GM21529 (cell line): ENCODE measurements at regions not wholly inside any gene's neighbourhood (a gene's known extent, or its start where the extent isn't known, plus 50 kb on each side); places are given as distances from the start of the nearest gene placed in this dataset.

Experiments
- ATAC-seq: cut with Tn5 transposase; IDR thresholded peaks from one replicate; pipeline ENCODE4 v1.9.1; 2021; ENCODE audit not compliant: unreplicated experiment

DNA sequence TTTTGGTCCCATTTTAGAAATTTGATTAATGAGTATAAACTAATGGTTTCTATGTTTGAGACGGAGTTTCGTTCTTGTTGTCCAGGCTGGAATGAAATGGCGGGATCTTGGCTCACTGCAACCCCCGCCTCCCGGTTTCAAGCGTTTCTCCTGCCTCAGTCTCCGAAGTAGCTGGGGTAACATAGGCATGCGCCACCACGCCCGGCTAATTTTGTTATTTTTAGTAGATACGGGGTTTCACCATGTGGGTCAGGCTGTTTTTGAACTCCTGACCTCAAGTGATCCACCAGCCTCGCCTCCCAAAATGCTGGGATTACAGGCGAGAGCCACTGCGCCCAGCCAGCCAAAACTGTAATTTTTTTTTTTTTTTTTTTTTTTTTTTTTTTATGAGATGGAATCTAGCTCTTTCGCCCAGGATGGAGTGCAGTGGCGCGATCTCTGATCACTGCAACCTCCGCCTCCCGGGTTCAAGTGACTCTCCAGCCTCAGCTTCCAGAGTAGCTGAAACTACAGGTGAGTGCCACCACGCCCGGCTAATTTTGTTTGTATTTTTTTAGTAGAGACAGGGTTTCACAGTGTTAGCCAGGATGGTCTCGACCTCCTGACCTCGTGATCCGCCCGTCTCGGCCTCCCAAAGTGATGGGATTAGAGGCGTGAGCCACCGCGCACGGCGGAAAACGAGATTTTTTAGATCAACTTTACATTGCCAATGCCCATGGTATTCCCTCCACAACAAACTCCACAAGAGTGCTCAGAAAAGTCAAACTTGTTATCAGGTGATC lies 127.8 kb downstream of the HFE start:
- ATAC-seq, result no peak

DNA sequence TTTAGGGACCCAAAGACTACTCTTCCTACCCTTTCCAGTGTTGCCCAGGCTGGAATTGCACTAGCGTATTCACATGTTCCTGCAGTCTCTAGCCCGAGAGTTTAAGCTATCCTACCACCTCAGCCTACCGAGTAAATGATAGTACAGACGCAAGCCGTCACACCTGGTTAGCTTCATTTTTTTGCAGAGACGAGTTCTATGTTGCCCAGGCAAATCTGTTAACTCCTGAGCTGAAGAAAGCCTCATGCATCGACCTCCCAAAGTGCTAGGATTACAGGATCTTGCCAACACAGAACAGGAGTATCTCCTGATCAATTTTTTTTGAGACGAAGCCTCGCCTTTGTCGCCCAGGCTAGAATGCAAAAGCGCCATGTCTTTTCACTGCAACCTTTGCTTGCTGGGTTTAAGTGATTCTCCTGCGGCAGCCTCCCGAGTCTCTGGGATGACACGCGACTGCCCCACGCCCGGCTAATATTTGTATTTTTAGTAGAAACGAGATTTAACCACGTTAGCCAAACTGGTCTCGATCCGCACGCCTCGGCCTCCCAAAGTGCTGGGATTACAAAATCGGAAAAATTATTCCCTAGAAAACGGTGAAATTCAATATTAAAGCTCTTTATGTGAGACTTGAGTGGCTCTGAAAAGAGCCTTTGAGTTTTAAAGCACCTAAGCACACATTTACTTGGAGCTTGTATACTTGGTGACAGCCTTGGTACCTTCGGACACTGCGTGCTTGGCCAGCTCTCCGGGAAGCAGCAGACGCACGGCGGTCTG lies 128.5 kb downstream of the HFE start:
- peak; percentile 27 for ATAC-seq

DNA sequence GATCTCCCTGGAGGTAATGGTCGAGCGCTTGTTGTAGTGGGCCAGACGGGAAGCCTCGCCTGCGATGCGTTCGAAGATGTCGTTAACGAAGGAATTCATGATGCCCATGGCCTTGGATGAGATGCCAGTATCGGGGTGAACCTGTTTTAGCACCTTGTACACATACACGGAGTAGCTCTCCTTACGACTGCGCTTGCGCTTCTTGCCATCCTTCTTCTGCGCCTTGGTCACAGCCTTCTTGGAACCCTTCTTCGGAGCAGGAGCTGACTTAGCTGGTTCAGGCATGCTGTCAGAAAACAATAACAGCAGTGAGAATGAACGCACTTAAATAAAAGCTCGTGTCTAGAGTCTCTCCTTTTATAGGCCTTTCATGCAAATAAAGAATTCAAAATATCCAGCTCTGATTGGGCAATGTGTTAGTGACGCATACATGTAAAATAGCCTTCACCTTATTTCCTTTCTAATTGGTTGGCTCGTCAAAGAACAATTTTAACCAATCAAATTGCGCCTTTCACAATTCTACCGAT lies 129.2 kb downstream of the HFE start:
- peak; percentile 75 for ATAC-seq

DNA sequence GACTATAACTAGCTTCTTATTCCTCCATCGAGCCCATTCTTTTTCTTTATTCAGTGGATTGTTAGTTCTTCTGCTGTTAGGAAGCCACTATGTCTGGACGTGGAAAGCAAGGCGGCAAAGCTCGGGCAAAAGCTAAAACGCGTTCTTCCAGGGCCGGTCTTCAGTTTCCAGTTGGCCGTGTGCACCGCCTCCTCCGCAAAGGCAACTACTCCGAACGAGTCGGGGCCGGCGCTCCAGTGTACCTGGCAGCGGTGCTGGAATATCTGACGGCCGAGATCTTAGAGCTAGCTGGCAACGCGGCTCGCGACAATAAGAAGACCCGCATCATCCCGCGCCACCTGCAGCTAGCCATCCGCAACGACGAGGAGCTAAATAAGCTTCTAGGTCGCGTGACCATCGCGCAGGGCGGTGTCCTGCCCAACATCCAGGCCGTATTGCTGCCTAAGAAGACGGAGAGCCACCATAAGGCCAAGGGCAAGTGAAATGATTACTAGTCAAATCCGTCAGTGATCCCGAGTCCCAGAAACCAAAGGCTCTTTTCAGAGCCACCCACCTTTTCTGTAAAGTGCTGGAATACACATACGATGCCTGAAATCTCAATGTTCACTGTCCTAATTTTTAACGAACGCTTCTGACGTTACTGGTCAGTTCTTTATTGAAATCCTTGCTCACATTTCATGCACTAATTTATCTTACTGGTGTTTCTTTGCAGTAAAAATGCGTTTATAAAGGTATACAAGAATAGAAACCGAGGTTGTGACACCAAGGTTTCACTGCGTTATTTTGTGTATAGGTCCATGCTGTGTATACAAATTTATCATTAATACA lies 129.9 kb downstream of the HFE start:
- ATAC-seq, result peak; percentile 46

DNA sequence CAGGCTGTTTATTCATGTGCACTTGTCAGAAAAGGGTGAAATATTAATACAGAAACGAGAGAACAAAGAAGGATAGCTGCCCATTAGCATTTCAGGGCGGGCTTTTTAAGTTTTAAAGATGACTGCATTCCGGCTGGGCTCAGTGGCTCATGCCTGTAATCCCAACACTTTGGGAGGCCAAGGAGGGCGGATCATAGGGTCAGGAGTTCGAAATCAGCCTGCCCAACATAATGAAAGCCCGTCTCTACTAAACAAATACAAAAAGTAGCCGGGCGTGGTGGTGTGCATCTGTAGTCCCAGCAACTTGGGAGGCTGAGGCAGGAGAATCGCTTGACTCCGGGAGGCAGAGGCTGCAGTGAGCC lies 130.5 kb downstream of the HFE start:
- ATAC-seq, result no peak

DNA sequence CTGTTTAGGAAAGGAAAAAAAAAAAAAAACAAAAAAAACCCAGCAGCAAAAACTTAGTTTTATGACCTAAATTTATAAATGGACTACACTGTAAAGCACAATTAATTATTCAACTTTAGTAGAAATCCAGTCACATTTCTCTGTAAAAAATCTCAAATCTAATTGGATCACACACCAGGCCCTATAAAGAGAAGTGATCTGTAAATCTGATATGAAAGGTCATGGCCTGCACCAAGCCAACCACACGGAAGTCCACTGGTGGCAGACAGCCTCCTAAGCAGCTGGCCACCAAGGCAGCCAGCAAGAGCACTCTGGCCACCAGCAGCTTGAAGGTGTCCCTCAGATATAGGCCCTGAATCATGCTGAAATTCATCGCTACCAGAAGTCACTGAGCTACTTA lies 131.6 kb downstream of the HFE start:
- ATAC-seq, result no peak

DNA sequence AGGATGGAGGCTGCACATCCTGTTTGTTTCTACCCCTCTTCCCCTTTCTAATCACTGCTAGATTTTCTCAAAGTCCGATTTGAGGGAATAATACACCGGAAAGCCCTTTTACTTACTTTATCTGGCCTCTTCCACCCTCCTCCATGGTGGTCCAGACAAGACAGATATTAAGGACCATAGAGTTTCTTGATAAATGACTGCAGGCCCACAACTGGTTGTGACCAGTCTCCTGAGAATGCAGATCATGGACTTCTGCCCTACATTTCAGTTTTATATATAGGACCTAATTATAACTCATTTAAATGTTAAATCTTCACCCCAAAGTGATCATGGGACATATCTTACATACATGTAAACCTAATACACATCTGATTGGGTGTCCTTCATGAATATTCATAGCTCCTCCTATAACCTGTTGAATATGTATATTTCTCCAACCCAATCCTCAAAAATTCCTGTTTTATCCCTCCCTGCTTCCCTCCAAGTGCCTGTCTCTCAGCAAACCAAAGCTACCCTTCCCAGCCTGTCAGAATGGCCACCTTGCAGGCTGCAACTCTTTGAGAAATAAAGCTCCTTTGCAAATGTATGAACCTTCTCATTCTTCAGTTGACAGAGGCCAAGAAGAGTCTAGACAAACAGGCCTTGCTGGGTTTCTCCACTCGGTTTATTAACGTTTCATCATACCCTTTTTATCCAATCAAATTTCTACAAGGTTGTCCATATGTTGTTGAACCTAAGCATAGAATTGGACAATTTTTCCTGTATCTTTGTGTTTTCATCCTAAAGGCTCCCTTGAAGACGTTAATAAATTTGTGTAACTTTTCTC lies 133.1 kb downstream of the HFE start:
- ATAC-seq, result no peak

DNA sequence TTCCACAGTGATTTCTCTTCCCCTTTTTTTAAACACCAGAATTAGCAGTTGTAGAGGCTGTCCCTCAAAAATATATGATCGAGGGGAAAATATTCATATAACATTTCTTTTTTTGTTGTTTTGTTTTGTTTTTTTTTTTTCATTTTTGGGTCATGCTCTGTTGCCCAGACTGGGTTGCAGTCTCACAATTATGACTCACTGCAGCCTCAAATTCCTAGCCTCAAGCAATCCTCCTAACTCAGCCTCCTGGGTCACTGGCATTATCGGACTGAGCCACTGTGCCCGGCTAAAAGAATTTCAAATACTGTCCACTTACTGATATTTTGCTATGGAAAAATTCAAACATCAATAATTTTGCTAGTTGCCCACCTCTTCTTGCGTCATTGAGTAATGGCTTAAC lies 134.0 kb downstream of the HFE start:
- ATAC-seq, result no peak

DNA sequence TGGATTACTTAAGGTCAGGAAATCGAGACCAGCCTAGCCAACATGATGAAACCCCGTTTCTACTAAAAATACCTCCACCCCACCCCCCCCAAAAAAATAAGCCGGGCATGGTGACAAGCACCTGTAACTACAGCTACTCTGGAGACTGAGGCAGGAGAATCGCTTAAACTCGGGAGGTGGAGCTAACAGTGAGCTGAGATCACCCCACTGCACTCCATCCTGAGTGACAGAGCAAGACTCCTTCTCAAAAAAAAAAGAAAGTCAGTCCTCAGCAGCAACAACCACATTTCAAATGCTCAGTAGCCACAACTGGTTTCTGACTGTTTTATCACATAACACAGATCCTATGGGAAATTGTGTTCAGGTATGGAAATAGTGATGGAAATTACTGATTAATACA lies 135.3 kb downstream of the HFE start:
- no peak for ATAC-seq

DNA sequence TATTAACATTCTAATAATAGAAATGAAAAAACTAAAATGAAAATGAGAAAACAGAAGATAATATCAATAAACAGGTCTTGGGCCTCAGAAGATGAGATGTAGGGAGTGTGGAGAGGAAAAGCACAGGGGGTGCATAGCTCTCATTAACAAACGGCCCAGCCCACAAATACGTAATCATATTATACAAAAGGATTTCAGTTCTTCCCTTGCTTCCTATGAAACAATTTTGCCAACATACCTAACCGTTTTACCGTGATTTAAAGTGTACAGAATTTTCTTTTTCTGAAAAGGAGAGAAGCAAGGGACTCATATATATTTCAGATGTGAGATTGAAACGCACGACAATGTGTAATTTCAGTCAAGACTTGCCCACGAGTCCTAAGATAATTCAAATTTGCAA lies 136.0 kb downstream of the HFE start:
- no peak for ATAC-seq

DNA sequence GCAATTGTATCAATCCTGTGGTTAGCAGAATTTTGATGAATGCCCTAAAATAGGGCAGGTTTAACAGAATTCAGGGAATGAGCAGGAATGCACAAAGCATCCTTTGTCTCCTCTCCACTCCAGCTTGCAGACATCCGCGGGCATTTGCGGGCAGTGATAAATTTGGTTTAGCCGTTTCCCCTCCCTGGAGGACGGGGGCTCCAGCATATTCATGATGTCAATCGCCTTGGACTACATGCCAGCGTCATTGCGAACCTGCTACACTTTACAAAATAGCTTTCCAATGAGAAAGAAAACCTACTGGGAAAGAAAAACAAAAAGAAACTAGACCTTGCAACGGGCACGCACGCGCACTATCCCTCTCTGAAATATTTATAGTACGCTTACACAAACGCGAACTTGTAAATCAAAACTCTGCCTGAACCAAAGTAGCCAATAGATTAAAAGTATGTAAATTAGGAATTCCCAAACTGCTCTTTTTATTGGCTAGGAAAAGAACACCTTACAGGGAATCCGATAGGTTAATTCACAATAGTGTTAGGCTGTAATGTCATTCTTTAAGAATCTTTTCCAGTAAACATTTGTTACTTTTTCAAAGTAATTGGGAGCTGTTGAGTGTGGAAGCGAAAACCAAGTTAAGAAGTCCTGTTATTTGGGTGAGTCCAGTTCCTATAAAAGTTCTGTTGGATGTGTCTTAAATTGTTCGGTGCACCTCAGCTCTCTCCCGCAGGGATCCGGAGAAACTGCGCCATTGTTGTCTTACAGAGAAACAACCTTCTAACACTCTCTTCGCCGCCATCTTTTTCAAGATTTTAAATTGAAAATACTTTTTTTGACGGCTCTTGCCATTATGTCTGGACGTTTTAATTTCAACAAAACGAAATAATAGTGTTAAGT lies 136.7 kb downstream of the HFE start:
- peak; percentile 68 for ATAC-seq

DNA sequence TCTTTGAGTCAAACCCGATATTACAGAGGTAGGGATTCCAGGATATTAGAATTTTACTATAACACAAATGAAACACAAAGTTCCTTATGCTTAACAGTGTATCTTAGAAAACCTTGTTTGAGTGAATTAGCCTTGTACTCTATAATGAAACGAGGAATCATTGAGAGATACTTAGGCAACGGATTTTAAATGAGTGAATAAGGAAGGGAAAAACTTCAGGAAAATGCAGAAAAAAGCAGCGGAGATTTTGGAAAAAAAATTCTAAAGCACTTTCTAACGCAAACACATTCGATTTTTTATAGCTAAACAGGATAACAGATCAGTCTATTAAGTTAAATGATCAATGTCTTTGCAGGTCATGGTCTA lies 137.3 kb downstream of the HFE start:
- no peak for ATAC-seq

DNA sequence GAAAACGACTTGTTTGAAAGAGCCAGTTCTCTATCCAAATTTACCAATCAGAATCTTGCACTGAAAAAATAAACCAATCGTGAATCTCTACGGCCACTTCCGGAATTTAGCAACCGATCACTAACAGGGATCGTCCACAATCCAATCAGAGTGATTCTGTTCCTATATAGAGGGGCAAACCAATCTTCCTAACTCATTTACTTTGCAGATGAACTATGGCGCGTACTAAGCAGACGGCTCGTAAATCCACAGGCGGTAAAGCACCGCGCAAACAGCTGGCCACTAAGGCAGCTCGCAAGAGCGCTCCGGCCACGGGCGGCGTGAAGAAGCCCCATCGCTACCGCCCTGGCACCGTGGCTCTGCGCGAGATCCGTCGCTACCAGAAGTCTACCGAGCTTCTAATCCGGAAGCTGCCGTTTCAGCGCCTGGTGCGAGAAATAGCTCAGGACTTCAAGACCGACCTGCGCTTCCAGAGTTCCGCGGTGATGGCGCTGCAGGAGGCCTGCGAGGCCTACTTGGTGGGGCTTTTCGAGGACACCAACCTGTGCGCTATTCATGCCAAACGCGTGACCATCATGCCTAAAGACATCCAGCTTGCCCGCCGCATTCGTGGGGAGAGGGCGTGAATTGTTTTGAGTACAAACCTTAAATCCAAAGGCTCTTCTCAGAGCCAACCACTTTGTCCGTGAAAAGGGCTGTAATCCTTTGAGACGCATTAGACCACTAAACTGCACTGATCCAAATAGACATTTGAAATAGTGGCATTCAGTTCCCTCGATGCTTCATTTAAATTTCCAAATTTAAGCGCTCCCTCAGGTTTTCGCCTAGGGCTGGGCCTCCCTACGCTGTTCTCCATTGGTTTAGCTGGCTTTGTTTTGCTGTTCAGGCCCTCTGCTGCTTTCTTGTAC lies 138.0 kb downstream of the HFE start:
- no peak for ATAC-seq

DNA sequence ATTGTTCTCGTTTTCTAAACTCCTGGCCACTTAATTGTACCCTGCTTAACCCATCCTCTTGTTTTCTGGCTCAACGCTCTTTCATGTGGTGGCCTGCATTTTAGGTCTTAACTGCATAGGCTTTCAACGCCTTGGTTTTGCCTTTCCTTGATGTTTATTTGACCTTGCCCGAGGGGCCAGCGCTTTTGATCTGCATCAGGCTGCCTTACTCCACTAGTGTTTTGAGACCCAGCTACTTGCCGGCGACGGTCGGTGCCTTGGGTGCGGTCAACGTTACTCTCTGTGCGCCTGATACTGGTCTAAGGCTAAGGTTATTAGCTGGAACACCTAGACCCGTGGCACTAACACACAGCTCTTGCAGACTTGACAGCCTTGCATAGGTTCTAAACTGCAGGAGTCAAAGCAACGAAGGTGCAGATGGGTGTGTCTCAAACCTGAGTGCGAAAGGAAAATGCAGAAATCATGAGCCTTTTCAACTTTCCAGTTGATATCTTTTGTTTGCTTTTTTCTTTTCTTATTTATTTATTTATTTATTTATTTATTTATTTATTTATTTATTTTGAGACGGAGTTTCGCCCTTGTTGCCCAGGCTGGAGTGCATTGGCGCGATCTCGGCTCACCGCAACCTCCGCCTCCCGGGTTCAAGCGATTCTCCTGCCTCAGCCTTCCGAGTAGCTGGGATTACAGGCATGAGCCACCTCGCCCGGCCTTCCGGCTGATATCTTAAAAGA lies 138.8 kb downstream of the HFE start:
- no peak for ATAC-seq

DNA sequence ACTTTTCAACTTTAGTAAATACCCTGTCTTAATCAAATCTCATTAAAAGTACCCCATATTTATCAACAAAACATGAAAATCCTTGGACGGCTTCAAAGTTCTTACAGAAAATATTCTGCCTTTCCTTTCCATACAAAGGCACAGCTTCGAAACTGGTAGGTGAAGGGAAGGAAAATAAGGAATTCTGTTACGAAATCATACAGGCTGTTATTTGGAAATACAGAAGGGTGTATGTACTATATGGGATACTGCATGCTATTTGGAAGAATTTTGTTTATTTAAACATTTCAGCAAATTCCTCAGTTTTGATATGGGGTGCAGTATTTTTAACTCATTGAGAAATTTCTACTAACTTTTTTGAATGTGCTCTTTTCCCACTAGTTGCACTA lies 138.4 kb upstream of the BTN3A2 start:
- ATAC-seq, result no peak

DNA sequence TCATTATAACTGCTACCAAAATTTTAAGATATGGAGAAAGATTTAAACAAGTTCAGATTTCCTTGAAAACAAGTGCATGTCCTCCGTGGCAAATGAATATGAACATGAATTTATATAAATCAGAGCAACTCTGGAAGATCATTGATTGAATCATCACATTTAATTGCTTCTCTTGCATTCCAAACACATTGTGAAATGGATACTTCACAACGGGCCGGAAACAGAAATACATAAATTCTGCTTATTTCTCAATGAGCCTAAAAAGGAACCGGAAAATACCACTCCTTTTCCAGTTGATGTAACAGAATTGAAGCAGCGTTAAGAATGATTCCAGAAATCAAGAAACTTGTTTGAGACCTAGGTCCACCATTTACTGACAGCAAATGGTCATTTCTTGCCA lies 134.6 kb upstream of the BTN3A2 start:
- no peak for ATAC-seq

DNA sequence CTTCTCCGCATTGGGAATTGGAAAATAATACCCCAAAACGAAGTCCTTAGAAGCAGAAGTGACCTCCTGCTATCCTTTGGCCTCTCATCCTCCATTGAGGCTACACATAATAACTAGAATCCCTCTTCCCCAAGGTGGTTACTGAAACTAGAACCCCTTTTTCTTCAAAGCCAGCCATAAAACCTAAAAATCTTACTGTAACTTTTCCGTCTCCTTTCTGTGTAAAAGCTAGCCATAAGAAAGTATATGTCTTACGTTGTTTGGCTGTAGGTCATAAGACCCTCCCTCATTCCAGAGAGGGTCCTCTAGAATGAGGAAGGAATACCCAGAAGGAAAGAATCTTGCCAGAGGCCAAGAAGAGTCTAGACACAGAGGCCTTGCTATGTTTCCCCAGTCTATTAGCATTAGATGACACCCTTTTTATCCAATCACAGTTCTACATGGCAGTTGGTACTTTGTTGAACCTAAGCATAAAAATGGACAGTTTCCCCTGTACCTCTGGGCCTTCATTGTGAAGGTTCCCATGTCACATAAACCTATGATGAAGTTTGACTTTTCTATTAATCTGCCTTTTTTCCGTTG lies 133.9 kb upstream of the BTN3A2 start:
- ATAC-seq, result no peak
